ENCODE measurements at regions not wholly inside any gene's neighbourhood (a gene's known extent, or its start where the extent isn't known, plus 50 kb on each side); places are given as distances from the start of the nearest gene placed in this dataset.
"Not testable (repeated sequence)": the region's sequence is repeated elsewhere in the genome, so short reads cannot be mapped to it uniquely, and the experiment has no call there.

DNA sequence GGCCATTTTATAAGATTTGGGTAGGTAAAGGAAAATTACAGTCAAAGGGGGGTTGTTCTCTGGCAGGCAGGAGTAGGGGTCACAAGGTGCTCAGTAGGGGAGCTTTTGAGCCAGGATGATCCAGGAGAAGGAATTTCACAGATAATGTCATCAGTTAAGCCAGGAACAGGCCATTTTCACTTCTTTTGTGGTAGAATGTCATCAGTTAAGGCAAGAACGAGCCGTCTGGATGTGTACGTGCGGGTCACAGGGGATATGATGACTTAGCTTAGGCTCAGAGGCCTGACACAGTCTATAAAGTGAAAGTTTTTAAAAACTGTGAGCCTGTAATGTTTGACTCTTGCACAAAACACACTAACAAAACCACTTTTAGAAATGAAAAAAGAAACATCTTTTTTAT is 1371.3 kb upstream of the RAG2 start:
- DNase-seq: not testable (repeated sequence)

GRCh38 chr11:37968148-37968547 is 1370.1 kb upstream of the RAG2 start:
- DNase-seq: no peak

DNA sequence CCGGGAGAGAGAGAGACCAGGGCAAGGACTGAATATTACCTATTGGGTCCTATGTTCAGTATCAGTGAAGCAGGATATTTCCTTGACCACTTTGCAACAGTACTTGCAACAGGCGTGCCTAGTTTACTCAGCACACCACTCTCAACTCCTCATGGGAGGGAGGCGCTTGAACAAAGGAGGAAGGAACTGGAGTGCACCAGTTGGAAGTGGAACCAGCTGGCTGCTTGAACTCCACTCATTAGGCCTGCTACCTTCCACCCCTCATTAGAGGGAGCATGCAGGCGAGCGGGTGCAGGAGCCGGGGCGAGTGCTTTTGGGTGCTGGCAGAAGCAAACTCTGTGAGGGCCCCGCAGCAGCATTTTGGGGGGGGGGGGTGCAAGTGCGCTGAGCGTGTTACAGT is 1369.6 kb upstream of the RAG2 start:
- DNase-seq: no peak

- no peak for DNase-seq
Observed at GRCh38 chr11:37963440-37963839, 1365.4 kb upstream of the RAG2 start.

GRCh38 chr11:37957717-37958116 is 1359.7 kb upstream of the RAG2 start:
- DNase-seq: no peak

DNA sequence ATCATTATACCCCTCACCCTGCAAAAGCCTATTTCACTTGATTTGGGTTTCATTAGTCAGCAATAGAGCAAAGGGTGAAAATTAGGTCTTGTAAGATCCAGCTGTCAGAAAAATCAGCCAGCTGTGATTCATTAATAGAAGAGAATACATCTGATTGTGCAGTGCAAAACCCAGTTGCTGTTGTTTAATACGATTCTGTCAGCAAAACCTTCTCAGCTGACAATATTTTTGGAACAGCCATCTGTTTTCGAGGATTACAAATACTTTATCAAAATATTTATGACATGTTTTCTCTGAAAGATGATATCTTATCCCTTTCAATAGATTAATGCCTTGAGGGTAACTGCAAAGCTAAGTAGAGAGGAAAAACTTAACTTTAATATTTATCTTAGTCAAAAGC is 1354.0 kb upstream of the RAG2 start:
- no peak for DNase-seq

GRCh38 chr11:37948258-37948657 is 1350.2 kb upstream of the RAG2 start:
- no peak for DNase-seq

DNA sequence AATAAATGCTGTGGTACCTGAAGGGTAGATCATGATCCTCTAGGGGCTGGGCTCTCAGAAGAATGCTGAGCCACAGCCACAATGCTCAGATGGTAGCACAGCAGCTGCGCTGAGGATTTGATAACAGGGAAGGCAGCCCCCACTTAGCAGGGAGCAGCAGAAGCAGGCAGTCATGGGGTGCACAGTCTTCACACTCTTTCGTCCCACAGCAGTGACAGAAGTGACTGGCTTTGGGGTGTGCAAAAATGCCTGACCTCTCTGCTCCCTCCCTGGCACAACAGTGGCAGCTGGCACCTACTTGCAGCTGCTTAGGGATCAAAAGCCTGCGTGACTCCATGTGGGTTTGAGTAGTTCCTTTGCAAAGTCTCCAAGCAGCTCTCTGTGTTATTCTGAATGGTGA is 1349.8 kb upstream of the RAG2 start:
- no peak for DNase-seq

- no peak for DNase-seq
Observed at GRCh38 chr11:37946155-37946766, 1348.2 kb upstream of the RAG2 start.

DNA sequence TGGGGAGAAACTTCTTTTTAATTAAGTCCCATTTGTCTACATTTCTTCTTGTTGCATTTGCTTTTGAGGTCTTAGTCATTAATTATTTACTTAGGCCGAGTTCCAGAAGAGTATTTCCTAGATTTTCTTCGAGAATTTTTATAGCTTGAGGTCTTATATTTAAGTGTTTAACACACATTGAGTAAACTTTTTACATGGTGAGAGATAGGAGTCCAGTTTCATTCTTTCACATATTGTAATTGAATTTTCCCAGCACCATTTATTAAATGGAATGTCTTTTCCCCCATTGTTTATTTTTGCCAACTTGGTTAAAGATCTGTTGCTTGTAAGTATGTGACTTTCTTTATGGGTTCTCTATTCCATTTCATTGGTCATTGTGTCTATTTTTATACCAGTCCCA is 1344.0 kb upstream of the RAG2 start:
- DNase-seq: no peak

- no peak for DNase-seq
Observed at GRCh38 chr11:37929100-37929653, 1331.1 kb upstream of the RAG2 start.

DNA sequence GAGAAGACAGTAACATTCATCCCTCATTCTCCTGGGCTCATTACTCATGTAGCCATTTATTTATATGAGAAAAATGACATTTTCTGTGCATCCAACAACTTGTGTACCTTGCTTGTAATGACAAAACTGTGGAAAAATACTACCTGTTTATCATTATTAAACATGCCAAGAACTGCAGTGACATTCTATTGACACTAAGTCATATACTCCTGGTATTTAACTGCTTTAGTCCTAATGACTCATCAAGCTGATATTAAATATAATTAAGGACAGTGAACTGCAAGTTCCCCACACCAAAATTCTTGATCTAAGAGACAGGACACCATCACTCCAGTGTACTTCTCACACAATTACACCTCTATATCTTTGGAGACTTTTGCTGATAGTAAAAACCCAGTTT is 1328.7 kb upstream of the RAG2 start:
- DNase-seq: no peak

GRCh38 chr11:37916331-37916730 is 1318.3 kb upstream of the RAG2 start:
- no peak for DNase-seq

DNA sequence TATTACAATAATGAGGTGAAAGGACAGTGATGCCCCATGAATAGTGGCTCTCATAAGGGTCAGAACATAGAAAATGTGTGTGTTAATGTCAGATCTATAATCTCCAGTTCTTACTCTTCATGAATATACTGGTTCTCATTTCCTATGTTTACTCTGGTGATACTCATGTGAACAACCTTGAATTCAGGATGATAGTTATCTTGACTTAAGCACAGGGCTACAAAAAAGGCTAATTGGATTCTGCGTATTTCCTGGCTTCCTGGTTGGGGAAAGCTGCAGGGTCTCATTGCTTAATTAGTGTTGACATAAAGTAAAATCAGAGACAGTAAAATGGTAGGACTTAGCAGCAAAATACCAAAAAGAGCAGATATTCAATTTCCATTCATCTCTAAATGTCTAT is 1316.8 kb upstream of the RAG2 start:
- DNase-seq: no peak

GRCh38 chr11:37908219-37908548 is 1310.1 kb upstream of the RAG2 start:
- no peak for DNase-seq

GRCh38 chr11:37907436-37908218 is 1309.6 kb upstream of the RAG2 start:
- no peak for DNase-seq

- no peak for DNase-seq
Observed at GRCh38 chr11:37905707-37906417, 1307.8 kb upstream of the RAG2 start.

DNA sequence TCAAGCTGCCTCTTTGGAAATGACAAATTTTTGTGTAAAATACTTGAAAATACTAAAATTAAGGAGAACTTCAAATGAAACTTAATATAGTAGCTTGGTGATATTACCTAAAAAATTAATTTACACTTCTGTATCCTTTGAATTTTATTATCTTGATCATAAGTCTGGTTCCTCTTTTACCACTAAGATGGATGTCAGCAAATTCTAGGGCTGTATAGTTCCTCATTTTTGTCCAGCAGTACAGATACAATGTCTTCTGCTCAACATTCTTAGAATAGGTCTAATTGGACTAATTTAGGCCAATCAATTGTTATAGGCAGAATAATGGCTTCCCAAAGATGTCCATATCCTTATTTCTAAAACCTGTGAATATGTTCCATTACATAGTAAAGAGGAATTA is 1298.0 kb upstream of the RAG2 start:
- DNase-seq: no peak

DNA sequence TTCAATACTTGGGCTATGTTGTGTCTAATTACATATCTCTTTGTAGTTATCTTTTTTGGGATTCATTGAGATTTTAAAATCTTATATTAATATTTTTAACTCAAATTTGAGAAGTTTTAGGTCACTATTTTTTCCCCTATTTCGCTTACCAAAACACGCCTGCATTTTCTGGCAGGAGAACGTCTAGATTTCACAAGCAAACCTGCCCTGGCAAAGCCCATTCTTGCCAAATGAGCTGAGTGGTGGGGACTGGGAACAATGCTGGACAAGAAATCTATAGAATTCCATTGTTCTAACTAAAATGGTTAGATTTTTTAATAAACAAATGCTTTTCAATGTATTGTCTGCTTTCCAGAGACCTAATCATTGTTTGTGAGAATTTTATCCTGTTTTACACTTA is 1283.7 kb upstream of the RAG2 start:
- no peak for DNase-seq

DNA sequence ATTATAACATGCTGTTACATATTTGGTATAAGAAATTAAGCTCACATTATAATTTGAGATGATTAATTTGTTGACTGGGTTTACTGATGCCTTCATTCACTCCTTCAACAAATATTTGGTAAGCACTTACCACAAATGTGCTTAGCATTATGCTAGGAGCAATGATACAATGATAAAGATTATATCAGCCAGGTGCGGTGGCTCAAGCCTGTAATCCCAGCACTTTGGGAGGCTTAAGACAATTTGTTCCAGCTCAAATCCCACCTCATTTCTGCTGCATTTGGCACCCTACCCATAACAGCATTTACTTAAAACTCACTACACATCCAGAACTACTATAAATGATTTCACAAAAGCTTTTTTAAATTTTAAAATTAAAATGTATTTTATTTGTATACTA is 1263.6 kb upstream of the RAG2 start:
- DNase-seq: no peak

DNA sequence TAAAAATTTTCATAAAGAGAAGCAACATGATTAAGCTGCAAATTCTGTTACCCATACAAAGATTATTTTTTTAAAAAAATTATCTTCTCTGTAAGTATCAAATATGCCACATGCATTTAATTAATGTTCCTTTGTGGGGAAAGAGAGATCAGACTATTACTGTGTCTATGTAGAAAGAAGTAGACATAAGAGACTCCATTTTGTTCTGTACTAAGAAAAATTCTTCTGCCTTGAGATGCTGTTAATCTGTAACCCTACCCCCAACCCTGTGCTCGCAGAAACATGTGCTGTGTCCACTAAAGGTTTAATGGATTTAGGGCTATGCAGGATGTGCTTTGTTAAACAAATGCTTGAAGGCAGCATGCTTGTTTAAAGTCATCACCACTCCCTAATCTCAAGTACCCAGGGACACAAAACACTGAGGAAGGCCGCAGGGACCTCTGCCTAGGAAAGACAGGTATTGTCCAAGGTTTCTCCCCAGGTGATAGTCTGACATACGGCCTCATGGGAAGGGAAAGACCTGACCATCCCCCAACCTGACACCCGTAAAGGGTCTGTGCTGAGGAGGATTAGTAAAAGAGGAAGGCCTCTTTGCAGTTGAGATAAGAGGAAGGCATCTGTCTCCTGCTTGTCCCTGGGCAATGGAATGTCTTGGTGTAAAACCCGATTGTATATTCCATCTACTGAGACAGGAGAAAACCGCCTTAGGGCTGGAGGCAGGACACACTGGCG is 1260.9 kb upstream of the RAG2 start:
- not testable (repeated sequence) for DNase-seq

GRCh38 chr11:37858398-37858797 is 1260.4 kb upstream of the RAG2 start:
- DNase-seq: no peak

DNA sequence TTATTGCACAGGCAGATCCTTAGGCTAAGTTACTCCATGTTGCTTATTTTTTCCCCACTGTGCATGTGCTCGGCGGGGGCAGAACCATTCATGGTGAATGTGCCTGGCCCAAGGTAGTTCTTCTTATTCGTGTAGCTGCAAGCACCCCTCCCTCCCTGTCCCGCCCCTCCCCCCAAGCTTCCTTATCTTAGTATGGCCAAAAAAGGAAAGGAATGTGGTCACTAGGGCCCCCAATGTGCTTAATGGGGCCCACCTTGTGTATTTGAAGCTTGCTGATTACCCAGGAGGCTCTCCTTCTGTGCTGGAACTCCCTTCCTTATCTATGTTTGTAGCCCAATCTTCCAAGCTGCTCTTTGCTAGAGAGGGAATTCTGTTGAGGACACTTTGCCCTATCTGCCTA is 1259.7 kb upstream of the RAG2 start:
- DNase-seq: no peak

Data from effector CD8-positive, alpha-beta T cell (primary cell).